Upper lobe of left lung (tissue), 4 donors: ENCODE measurements at regions not wholly inside any gene's neighbourhood (a gene's known extent, or its start where the extent isn't known, plus 50 kb on each side); places are given as distances from the start of the nearest gene placed in this dataset.
"Not testable (repeated sequence)": the region's sequence is repeated elsewhere in the genome, so short reads cannot be mapped to it uniquely, and the experiment has no call there.

Experiments
- CTCF ChIP-seq, 6 experiments: fragments of 450-650 bp in 4 of 6; fragments of 200-600 bp in 2 of 6; sonication (generic) in 2 of 6; IDR thresholded peaks; one replicate each; pipeline ENCODE4 v1.5.1; 2016 to 2019; ENCODE audit warnings: antibody characterized with exemption in 6 of 6
- EP300 ChIP-seq, 4 donors: sonication (generic); formaldehyde crosslinking; IDR thresholded peaks; one replicate each; pipeline ENCODE4 v1.5.1; 2017; ENCODE audit warnings: antibody characterized with exemption in 4 of 4, control low read depth in 2 of 4
- POLR2A ChIP-seq, 4 donors: fragments of 450-650 bp; IDR thresholded peaks; one replicate each; pipeline ENCODE4 v1.5.1; 2016 to 2017; ENCODE audit warnings: antibody characterized with exemption in 4 of 4, mild to moderate bottlenecking in 2 of 4
- POLR2AphosphoS5 ChIP-seq, 2 donors: sonication (generic); formaldehyde crosslinking; IDR thresholded peaks; one replicate each; pipeline ENCODE4 v1.5.1; 2017; ENCODE audit warnings: antibody characterized with exemption in 2 of 2

- TF ChIP-seq CTCF, POLR2A, POLR2AphosphoS5, EP300 (IDR thresholded peaks at IDR 0.05): not testable (repeated sequence)
Measured at GRCh38 chr21:6139331-6139730, 4382.1 kb upstream of the TPTE start.
